ENCODE measurements at regions not wholly inside any gene's neighbourhood (a gene's known extent, or its start where the extent isn't known, plus 50 kb on each side); places are given as distances from the start of the nearest gene placed in this dataset.

DNA sequence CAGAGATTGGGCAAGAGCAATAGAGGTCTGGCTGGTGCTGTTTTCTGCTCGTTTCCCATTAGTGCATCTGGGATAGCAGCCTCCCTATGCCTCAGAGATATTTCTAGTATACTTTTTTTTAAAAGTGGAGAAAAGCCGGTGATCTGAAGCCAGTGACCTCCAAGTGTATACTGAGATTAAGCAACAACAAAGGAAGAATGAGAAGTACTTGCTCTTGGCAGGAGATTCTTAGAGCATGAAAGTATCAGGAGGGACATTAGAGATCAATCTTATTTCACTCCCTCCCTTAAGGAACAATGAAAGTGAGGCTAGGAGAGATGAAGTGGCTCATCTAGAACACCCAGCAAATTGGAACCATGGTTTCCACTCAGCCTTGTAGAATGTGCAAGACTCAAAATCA lies 423.3 kb downstream of the SOX2 start:
- WGBS, 2 donors, result 52 to 66% methylated on average over 2 of the region's 2 CpGs
- TF ChIP-seq, protein P1, sequence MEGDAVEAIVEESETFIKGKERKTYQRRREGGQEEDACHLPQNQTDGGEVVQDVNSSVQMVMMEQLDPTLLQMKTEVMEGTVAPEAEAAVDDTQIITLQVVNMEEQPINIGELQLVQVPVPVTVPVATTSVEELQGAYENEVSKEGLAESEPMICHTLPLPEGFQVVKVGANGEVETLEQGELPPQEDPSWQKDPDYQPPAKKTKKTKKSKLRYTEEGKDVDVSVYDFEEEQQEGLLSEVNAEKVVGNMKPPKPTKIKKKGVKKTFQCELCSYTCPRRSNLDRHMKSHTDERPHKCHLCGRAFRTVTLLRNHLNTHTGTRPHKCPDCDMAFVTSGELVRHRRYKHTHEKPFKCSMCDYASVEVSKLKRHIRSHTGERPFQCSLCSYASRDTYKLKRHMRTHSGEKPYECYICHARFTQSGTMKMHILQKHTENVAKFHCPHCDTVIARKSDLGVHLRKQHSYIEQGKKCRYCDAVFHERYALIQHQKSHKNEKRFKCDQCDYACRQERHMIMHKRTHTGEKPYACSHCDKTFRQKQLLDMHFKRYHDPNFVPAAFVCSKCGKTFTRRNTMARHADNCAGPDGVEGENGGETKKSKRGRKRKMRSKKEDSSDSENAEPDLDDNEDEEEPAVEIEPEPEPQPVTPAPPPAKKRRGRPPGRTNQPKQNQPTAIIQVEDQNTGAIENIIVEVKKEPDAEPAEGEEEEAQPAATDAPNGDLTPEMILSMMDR (IDR thresholded peaks at IDR 0.05), result no peak
- no peak for TF ChIP-seq POLR2A (IDR thresholded peaks at IDR 0.05)
- no peaks in the 10 kb centered on the region for H3K9me3 ChIP-seq
- H3K27ac ChIP-seq, result no peak overlapping the region
- H3K4me3 ChIP-seq, result no peak overlapping the region
- no peaks in the 10 kb centered on the region for H3K4me1 ChIP-seq
- no peak for DNase-seq
- H3K27me3 ChIP-seq, result no peaks in the 10 kb centered on the region
- H3K36me3 ChIP-seq (replicated peaks in 1 of 2; ENCODE audit: insufficient read depth in 1 of 2, low read depth in 2 of 2), result no peaks in the 10 kb centered on the region
- intact Hi-C loops (cut with DNase I), result no loop called here
- no peak for ATAC-seq

DNA sequence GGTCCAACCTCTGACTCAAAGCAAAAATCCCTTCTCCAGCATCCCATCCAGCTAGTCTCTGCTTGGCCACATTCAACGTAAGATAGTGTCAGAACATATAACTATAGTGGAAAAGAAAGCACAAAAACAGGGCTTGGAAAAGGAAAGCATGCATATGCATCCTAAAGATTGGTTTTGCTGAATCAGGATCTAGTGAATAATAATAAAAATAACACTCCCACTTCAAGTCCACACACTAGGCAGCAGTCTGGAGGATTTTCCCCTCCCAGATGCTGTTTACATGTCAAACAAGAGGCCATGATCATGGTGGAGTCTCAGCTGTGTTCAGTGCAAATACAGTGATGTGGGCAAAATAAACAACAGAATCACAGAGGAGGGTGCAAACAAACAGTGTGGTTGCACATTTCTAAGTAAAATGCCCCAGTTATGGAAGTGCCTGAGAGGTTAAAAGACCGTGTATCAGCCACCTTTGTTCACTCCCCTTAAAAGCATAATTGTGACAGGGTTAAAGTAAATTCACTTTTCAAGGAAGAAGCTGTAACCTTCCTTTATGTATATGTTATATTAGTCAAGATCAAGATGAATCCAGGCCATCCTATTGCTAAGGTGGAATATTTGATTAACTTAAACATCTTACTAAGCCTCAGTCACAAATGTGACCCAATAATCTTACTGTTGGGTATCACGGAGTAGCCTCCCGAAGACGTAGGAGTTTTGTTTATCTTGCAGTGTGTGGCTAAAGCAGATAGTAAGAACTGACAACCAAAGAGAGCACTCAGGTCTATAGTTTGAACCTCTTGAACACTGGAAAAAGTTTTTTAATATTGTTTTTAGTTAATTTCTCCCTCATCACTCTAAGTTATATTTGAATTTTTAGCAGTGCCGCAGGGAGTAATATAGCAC lies 424.5 kb downstream of the SOX2 start:
- 31 to 36% methylated on average over 6 of the region's 6 CpGs for WGBS, 2 donors

DNA sequence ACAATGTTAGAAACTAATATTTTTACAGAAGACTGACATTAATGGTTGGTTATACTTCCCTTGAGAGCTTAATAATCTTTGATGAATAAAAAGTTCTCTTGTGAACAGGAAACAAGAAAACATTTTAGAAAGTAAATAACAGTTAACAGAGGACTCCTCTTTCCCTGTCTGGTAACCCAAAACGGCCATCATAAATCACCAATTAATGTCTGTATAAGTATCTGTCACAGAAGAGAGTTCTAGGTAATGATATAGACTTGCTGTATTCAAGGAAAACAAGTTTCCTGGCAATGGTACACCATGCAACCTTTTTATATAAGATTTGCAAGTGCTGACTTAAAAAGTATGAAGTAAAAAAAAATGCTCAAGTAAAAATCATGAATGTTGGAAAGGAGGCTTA lies 426.7 kb downstream of the SOX2 start:
- DNase-seq (no peak), ATAC-seq (no peak)
- no peaks in the 10 kb centered on the region for H3K9me3 ChIP-seq
- no peak overlapping the region for H3K27ac ChIP-seq
- TF ChIP-seq, protein P1 (IDR thresholded peaks at IDR 0.05), result no peak
- no peak for TF ChIP-seq POLR2A (IDR thresholded peaks at IDR 0.05)
- no peak overlapping the region for H3K4me3 ChIP-seq
- H3K27me3 ChIP-seq, result no peaks in the 10 kb centered on the region
- WGBS, 2 donors, result 13% methylated on average over 1 of the region's 1 CpG
- H3K36me3 ChIP-seq (replicated peaks in 1 of 2; ENCODE audit: insufficient read depth in 1 of 2, low read depth in 2 of 2), result no peaks in the 10 kb centered on the region
- intact Hi-C loops (cut with DNase I), result no loop called here
- no peaks in the 10 kb centered on the region for H3K4me1 ChIP-seq

More for the DNA sequence above, 424.5 kb downstream of the SOX2 start:
- intact Hi-C loops (cut with DNase I), result no loop called here
- Histone ChIP-seq H3K9me3 (no peaks in the 10 kb centered on the region), H3K4me1 (no peaks in the 10 kb centered on the region), H3K27me3 (no peaks in the 10 kb centered on the region), H3K36me3 (replicated peaks in 1 of 2; ENCODE audit: insufficient read depth in 1 of 2, low read depth in 2 of 2) (no peaks in the 10 kb centered on the region), H3K4me3 (no peak overlapping the region), H3K27ac (no peak overlapping the region)
- TF ChIP-seq POLR2A (IDR thresholded peaks at IDR 0.05), result no peak
- TF ChIP-seq, protein P1 (IDR thresholded peaks at IDR 0.05), result no peak
- DNase-seq (no peak), ATAC-seq (no peak)

DNA sequence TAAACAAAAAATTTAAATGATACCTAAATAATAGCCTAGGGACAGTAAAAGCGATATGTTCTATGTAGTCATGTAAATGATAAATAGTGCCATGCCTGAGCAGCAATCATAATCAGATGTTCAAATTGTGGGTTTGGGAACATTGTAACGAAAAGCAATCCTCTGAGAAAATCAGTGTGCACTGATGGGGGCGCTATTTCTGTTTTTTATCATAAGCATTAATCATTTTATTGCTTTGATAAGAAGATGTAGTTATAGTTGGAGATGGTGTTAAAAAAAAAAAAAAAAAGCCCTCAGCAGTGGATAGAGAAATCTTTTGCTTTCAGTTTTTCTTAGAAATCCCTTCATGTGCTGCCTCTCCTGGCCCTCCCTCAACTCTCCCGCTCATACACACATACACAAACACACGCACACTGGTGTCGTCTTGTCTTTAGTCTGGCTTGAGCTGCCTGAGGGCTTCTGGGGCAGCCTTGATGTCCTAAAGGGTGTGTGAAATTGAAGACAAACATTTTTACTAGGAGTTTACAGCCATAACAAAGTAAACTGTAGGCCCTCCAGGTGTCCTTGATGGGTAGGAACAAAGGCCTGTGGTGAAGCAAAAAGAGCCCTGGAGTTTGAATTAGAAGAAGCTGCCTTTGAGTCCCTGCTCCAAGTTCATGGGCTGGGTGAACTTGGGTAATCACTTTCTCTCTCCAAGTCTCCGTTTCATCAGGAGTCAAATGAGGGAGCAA lies 428.1 kb downstream of the SOX2 start:
- WGBS, 2 donors, result 55 to 62% methylated on average over 7 of the region's 7 CpGs
- ATAC-seq (no peak), DNase-seq (no peak)
- intact Hi-C loops (cut with DNase I), result no loop called here
- no peak overlapping the region for H3K27ac ChIP-seq
- H3K9me3 ChIP-seq, result no peaks in the 10 kb centered on the region
- no peak overlapping the region for H3K4me3 ChIP-seq
- H3K4me1 ChIP-seq, result no peaks in the 10 kb centered on the region
- no peaks in the 10 kb centered on the region for H3K36me3 ChIP-seq (replicated peaks in 1 of 2; ENCODE audit: insufficient read depth in 1 of 2, low read depth in 2 of 2)
- no peaks in the 10 kb centered on the region for H3K27me3 ChIP-seq
- no peak for TF ChIP-seq POLR2A (IDR thresholded peaks at IDR 0.05)
- TF ChIP-seq, protein P1 (IDR thresholded peaks at IDR 0.05), result no peak

Data from body of pancreas (tissue), 4 donors.